Tongue (tissue), 1 donor: ENCODE measurements at regions not wholly inside any gene's neighbourhood (a gene's known extent, or its start where the extent isn't known, plus 50 kb on each side); places are given as distances from the start of the nearest gene placed in this dataset.
A peak's percentile ranks its signal among the peaks of the same experiment; 100 is the strongest.
"Not testable (repeated sequence)": the region's sequence is repeated elsewhere in the genome, so short reads cannot be mapped to it uniquely, and the experiment has no call there.

Source experiments
- DNase-seq: peaks from one replicate; pipeline ENCODE4 v3.0.0-alpha.2; 2015

GRCh38 chr10:31188792-31189406, 130.1 kb upstream of the ZEB1 start:
- no peak for DNase-seq

DNA sequence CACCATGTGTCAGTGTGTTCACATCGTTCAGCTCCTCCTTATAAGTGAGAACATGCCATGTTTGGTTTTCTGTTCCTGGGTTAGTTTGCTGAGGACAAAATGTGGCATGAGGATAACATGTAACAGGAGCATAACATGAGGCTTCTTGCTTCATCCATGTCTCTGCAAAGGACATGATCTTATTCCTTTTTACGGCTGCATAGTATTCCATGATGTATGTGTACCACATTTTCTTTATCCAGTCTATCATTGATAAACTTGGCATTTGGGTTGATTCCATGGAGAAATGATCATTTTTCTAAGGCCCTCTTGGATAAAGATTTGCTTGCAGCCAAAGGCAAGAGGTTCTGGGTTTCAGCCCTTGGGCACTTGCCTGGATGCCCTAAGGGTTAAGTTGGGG, 128.5 kb upstream of the ZEB1 start:
- no peak for DNase-seq

DNA sequence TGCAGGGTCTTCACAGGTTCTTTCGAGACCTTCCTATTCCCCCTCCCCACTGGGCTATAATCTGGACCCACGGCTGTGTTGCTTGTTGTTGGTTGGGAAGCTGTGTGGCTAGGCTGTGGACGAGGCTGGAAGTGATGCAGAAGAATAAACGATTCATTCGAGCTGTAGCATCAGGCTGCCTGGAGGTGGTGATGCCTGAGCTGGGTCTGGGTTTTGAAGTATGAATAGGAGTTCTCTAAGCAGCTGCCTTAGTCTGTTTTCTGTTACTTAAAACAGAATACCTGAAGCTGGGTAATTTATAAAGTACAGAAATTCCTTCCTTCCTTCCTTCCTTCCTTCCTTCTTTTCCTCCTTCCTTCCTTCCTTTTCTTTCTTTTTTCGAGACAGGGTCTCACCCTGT, 126.5 kb upstream of the ZEB1 start:
- no peak for DNase-seq

DNA sequence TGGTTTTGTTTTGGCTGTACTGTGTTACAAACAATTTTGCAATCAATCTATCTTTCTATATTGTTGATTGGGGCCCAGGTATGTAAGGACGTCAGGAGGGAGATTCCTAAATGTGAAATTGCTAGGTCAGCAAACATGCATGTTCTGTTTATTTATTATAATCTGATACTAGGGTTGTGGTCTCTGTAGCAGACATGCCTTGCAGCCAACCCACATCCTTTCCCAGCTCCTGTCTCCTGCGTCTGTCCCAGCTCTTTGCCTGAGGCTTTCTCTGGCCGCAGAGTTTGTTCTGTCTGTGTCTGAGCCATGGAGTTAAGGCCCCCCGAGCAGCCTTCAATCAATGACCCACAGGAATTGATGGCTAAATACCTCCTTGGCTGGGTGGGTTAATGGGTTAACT, 124.0 kb upstream of the ZEB1 start:
- DNase-seq, result no peak

GRCh38 chr10:31197886-31198285, 121.1 kb upstream of the ZEB1 start:
- DNase-seq, result no peak

GRCh38 chr10:31204090-31204489, 114.9 kb upstream of the ZEB1 start:
- DNase-seq, result peak; percentile 80

GRCh38 chr10:31207636-31208035, 111.4 kb upstream of the ZEB1 start:
- DNase-seq, result no peak

- DNase-seq, result peak; percentile 55
Measured at GRCh38 chr10:31209478-31209877, 109.5 kb upstream of the ZEB1 start.

GRCh38 chr10:31210190-31210589, 108.8 kb upstream of the ZEB1 start:
- DNase-seq, result no peak

DNA sequence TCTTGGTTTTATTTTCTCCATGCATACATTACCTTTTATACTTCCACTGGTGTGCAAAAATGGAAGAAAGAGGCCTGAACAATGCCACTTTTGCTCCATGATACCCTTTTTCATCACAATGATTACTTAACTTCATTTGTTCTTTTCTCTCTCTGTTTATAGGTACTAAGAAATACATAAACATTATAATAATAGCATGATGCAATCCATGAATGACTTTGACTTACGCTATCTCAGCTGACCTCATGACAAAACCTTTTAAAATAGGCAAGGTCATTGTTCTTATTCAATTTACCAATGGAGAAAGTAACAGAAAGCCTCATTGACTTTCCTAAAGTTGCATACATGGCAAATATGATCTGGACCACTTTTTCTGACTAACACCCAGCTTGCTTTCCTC, 105.1 kb upstream of the ZEB1 start:
- DNase-seq, result no peak

GRCh38 chr10:31215052-31215451, 104.0 kb upstream of the ZEB1 start:
- no peak for DNase-seq

DNA sequence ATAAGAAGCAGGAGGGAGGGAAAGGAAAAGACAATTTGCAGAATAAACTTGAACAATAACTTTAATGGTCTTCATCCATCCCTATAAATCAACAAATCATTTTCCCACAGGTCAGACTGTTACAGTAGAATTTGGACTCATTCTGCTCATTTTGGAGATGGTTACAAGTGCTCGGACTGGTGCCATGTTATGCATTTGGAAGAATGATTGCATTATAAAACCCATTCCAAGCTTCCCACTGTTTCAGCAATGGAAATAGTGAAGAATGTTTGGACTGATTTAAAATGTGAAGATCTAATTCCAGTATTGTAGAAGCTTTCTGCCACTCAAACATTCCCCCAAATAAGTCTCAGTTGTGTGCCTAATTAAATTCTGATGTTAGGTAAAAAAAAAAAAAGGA, 99.7 kb upstream of the ZEB1 start:
- peak; percentile 33 for DNase-seq

DNA sequence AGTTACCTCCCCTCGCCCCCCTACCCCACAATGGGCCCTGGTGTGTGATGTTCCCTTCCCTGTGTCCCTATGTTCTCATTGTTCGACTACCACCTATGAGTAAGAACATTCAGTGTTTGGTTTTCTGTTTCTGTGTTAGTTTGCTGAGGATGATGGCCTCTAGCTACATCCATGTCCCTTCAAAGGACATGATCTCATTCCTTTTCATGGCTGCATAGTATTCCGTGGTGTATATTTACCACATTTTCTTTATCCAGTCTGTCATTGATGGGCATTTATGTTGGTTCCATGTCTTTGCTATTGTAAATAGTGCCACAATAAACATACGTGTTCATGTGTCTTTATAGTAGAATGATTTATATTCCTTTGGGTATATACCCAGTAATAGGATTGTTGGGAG, 90.2 kb upstream of the ZEB1 start:
- DNase-seq, result not testable (repeated sequence)

DNA sequence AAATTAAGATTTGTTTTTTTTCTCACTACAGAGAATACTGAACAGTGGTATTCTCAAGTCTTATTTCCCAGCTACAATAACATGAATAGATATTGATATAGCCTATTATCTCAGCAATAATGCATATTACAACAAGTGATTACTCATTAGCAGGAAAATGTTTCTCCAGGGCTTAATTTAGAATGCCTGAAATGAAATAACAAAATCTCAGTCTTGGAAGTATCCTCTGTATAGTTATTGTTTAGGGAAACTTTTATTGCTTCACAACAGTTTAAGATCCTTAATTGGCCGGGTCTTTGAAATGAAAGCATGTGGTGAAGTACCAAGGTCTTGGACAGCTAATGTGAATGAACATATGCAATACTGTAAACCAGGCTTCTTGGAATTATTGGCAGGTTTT, 79.1 kb upstream of the ZEB1 start:
- no peak for DNase-seq

DNA sequence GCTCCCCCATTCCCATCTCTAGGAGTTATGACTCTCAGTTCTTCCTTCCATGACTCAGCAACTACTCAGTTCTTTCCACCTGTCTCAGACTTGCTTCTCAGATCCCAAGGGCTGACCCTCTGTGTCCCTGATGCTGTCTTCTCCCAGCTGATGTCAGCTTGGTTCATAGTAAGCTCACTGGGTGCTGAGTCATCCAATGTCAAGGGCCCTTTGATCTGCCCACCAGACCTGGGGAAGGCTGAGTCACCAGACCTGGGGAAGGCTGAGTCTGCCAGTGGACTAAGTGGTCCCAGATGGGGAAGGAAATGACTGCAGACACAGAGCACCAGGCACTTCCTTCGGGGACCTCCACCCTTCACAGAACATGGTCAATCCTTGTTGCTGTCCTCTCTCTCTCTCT, 76.1 kb upstream of the ZEB1 start:
- DNase-seq, result peak; percentile 1

DNA sequence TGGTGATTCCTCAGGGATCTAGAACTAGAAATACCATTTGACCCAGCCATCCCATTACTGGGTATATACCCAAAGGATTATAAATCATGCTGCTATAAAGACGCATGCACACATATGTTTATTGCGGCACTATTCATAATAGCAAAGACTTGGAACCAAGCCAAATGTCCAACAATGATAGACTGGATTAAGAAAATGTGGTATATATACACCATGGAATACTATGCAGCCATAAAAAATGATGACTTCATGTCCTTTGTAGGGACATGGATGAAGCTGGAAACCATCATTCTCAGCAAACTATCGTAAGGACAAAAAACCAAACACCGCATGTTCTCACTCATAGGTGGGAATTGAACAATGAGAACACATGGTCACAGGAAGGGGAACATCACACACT, 67.9 kb upstream of the ZEB1 start:
- DNase-seq, result not testable (repeated sequence)

- DNase-seq, result no peak
Measured at GRCh38 chr10:31253237-31253636, 65.8 kb upstream of the ZEB1 start.

DNA sequence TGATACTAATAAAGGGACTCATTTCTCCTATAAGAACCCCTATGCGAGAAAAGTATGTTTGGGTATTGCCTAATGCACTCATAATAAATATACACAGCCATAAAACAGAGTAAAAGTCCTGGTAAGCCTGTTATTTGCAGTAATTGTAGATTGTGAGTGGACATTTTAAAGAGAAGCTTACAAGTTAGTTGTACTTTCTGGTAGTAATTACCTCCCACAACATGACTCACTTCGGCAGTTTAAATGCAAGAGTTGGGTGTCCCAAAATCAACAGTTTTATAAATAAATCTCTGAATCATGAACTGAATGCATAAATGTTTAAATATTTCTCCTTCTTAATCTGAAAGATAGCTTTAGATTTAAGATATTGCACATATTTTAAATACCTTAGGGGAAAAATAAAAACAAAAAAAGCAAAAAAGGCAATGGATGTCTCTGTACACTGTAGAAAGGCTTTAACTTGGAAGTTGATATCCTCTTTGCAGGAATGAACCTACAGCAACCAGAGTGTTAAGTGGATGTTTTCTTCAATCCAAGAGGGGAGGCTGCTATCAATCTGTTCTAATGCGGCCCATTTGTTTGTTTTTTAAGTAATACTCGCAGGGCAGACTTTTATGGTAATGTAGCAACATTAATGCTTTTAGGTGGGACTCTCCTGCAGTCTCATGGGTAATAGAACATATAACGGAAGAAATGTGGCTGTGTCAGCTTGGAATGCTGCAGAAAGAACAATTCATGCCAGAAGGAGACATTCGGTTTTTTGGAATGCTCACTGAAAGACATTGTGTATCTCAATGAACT, 57.3 kb upstream of the ZEB1 start:
- DNase-seq, result peak; percentile 35

GRCh38 chr10:31262672-31263071, 56.3 kb upstream of the ZEB1 start:
- peak; percentile 77 for DNase-seq

DNA sequence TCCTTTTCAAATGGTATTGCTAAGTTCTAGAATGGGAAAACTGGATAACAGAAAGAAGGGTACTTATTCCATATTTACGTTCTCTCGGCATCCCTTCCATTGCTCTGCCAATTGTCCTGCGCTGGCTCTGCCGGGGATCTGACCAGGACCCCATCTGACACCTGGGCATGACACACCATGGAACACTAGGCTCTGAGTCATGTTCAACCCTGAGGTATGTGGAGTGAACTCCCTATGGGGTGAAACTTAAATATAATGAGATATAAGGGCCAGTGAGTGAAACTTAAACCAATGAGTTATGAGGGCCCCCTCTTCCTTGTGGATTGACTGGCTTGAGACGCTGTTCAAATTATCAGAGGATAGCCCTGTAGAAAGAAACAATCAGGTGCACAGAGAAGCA, 55.1 kb upstream of the ZEB1 start:
- no peak for DNase-seq

DNA sequence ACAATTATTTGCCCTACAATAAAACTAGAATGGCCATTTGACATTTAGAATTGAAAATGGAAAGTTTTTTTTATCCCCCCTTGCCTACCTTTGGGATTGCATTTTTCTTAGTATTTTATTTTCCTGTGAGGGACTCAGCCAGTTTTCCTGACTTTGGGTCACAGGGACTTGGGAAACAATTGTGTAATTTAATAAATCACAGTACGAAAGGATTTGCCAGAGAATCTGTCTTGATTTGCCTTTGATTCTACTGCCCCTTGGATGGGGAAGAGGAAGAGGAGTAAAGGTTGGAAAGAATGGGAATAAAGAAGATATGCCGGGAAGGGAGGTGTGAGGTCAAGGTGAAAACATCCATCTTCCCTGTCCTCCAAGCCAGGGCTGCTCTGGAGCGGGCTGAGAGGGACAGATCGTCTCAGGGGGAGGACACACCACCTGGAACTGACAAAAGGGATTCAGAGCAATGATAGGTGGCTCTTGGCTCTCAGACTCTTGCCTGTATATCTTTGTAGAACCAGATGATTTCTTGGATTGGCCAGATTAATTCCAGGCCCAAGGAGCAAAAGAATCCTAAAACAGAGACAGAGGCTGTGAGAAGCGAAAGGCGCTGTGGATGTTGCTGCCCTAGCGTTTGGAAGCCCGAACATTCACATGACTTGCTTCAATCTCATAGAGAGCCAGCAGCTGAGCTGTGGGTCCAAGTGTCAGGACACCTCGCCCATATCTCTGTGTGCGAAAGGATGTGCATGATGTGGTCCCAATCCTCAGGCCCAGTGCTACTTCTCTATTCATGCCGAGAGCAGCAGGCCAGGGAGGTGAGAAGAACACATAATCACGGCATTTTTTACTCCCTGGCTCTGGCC, 50.3 kb upstream of the ZEB1 start:
- no peak for DNase-seq
